ENCODE measurements at regions not wholly inside any gene's neighbourhood (a gene's known extent, or its start where the extent isn't known, plus 50 kb on each side); places are given as distances from the start of the nearest gene placed in this dataset.

- CTCF ChIA-PET = no interaction called here
- Mint-ChIP-seq H3K9me3 (peaks cover 9% of the 10 kb centered on the region), H3K27me3 (no peaks in the 10 kb centered on the region), H3K4me3 (no peak overlapping the region), H3K4me1 (ENCODE audit: low read depth) (no peaks in the 10 kb centered on the region), H3K36me3 (ENCODE audit: low read depth) (no peaks in the 10 kb centered on the region), H3K27ac (no peak overlapping the region)
- intact Hi-C loops (cut with micrococcal nuclease) = no loop called here
- DNase-seq (no peak), ATAC-seq (no peak)
- POLR2A ChIA-PET = interaction anchor here (0.6 kb wide), 1 partner anchor 1745 kb away, joined by 5 read pairs; no protein-coding TSS in a partner anchor
- no peak for TF ChIP-seq CTCF (IDR thresholded peaks at IDR 0.05)
These were observed 1339.1 kb downstream of the OLFM4 start for GRCh38 chr13:54367639-54368271.

GRCh38 chr13:54368387-54368786 lies 1339.8 kb downstream of the OLFM4 start:
- no peak overlapping the region for H3K27ac Mint-ChIP-seq
- ChIA-PET POLR2A (interaction anchor here (0.7 kb wide), 1 partner anchor 10 kb away, joined by 4 read pairs; no protein-coding TSS in a partner anchor), CTCF (interaction anchor here (0.5 kb wide), 1 partner anchor 193 kb away, joined by 3 read pairs; no protein-coding TSS in a partner anchor)
- TF ChIP-seq CTCF (IDR thresholded peaks at IDR 0.05) = no peak
- ATAC-seq (no peak), DNase-seq (no peak)
- intact Hi-C loops (cut with micrococcal nuclease) = no loop called here
- no peak overlapping the region for H3K4me3 Mint-ChIP-seq
- H3K4me1 Mint-ChIP-seq (ENCODE audit: low read depth) = no peaks in the 10 kb centered on the region
- peaks cover 9% of the 10 kb centered on the region for H3K9me3 Mint-ChIP-seq
- no peaks in the 10 kb centered on the region for H3K36me3 Mint-ChIP-seq (ENCODE audit: low read depth)
- no peaks in the 10 kb centered on the region for H3K27me3 Mint-ChIP-seq

GRCh38 chr13:54373211-54373610 lies 1344.6 kb downstream of the OLFM4 start:
- Mint-ChIP-seq H3K9me3 (peaks cover 8% of the 10 kb centered on the region), H3K27me3 (no peaks in the 10 kb centered on the region), H3K4me3 (no peak overlapping the region), H3K36me3 (ENCODE audit: low read depth) (no peaks in the 10 kb centered on the region), H3K27ac (no peak overlapping the region), H3K4me1 (ENCODE audit: low read depth) (no peaks in the 10 kb centered on the region)
- ChIA-PET POLR2A (no interaction called here), CTCF (no interaction called here)
- DNase-seq (no peak), ATAC-seq (no peak)
- intact Hi-C loops (cut with micrococcal nuclease) = no loop called here
- TF ChIP-seq CTCF (IDR thresholded peaks at IDR 0.05) = no peak

- CTCF ChIA-PET = no interaction called here
- intact Hi-C loops (cut with micrococcal nuclease) = no loop called here
- H3K9me3 Mint-ChIP-seq = peaks cover 8% of the 10 kb centered on the region
- H3K4me1 Mint-ChIP-seq (ENCODE audit: low read depth) = no peaks in the 10 kb centered on the region
- no peak for TF ChIP-seq CTCF (IDR thresholded peaks at IDR 0.05)
- no peak overlapping the region for H3K4me3 Mint-ChIP-seq
- H3K27ac Mint-ChIP-seq = no peak overlapping the region
- DNase-seq (no peak), ATAC-seq (no peak)
- H3K27me3 Mint-ChIP-seq = no peaks in the 10 kb centered on the region
- POLR2A ChIA-PET = no interaction called here
- no peaks in the 10 kb centered on the region for H3K36me3 Mint-ChIP-seq (ENCODE audit: low read depth)
These were observed 1350.8 kb downstream of the OLFM4 start for GRCh38 chr13:54379461-54379860.

GRCh38 chr13:54383604-54384003 lies 1355.0 kb downstream of the OLFM4 start:
- no peaks in the 10 kb centered on the region for H3K27me3 Mint-ChIP-seq
- no peak overlapping the region for H3K4me3 Mint-ChIP-seq
- DNase-seq (no peak), ATAC-seq (no peak)
- H3K27ac Mint-ChIP-seq = no peak overlapping the region
- CTCF ChIA-PET = no interaction called here
- H3K9me3 Mint-ChIP-seq = peaks cover 9% of the 10 kb centered on the region
- intact Hi-C loops (cut with micrococcal nuclease) = no loop called here
- TF ChIP-seq CTCF (IDR thresholded peaks at IDR 0.05) = no peak
- POLR2A ChIA-PET = no interaction called here
- H3K4me1 Mint-ChIP-seq (ENCODE audit: low read depth) = no peaks in the 10 kb centered on the region
- no peaks in the 10 kb centered on the region for H3K36me3 Mint-ChIP-seq (ENCODE audit: low read depth)
